Right lobe of liver (tissue), 4 donors: ENCODE measurements at regions not wholly inside any gene's neighbourhood (a gene's known extent, or its start where the extent isn't known, plus 50 kb on each side); places are given as distances from the start of the nearest gene placed in this dataset.

Experiments
- POLR2A ChIP-seq: fragments of 450-650 bp; IDR thresholded peaks from one replicate; pipeline ENCODE4 v1.6.1; 2017; ENCODE audit warnings: antibody characterized with exemption, mild to moderate bottlenecking
- TF ChIP-seq, protein P1 (sequence below), 4 donors: fragments of 200-600 bp in 3 of 4; fragments of 450-650 bp in 1 of 4; IDR thresholded peaks; one replicate each; pipeline versions ENCODE4 v1.5.1 to v1.8.0; 2016 to 2022; ENCODE audit warnings: antibody characterized with exemption in 4 of 4, mild to moderate bottlenecking in 2 of 4
- donor health status: DM: no; HTN: no; CAD: no.
- donor health status: DM: no; HTN: no; CAD: no.
- donor health status: DM: no; HTN: yes; CAD: no.

DNA sequence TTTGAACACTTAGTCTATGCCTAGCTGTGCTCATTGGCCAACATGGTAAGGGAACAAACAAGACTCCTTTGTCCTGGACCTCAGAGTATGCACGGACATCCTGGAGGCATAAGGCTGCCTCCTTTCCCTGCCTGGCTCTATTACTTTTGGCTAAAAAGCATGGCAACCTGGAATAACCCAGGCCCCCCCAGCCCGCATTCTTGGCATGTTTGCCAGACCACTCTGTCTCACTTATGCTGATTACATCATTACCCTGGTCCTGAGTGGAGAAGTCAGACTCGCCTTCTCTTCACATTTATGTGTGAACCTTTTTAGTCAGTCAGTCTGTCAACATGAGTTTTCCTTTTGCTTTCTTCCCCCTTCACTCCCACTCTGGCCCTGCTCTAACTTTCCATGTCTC, 58.0 kb upstream of the ELK3 start:
- TF ChIP-seq, protein P1, sequence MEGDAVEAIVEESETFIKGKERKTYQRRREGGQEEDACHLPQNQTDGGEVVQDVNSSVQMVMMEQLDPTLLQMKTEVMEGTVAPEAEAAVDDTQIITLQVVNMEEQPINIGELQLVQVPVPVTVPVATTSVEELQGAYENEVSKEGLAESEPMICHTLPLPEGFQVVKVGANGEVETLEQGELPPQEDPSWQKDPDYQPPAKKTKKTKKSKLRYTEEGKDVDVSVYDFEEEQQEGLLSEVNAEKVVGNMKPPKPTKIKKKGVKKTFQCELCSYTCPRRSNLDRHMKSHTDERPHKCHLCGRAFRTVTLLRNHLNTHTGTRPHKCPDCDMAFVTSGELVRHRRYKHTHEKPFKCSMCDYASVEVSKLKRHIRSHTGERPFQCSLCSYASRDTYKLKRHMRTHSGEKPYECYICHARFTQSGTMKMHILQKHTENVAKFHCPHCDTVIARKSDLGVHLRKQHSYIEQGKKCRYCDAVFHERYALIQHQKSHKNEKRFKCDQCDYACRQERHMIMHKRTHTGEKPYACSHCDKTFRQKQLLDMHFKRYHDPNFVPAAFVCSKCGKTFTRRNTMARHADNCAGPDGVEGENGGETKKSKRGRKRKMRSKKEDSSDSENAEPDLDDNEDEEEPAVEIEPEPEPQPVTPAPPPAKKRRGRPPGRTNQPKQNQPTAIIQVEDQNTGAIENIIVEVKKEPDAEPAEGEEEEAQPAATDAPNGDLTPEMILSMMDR (IDR thresholded peaks at IDR 0.05) = no peak
- no peak for TF ChIP-seq POLR2A
